HL-60 (cell line): ENCODE measurements at regions not wholly inside any gene's neighbourhood (a gene's known extent, or its start where the extent isn't known, plus 50 kb on each side); places are given as distances from the start of the nearest gene placed in this dataset.

Experiments used
- CTCF ChIP-seq: IDR thresholded peaks from one replicate; pipeline ENCODE4 v1.5.1; 2011; ENCODE audit warnings: low read length, control low read depth, inconsistent platforms; ENCODE audit not compliant: insufficient read depth
- GABPA ChIP-seq: IDR thresholded peaks from 2 replicates; pipeline ENCODE4 v1.6.1; 2012; ENCODE audit warnings: low read depth
- POLR2AphosphoS5 ChIP-seq: IDR thresholded peaks from 2 replicates; pipeline ENCODE4 v1.6.1; 2012; ENCODE audit warnings: low read depth
- REST ChIP-seq: IDR thresholded peaks from 2 replicates; pipeline ENCODE4 v1.6.1; 2012; ENCODE audit warnings: low read depth; ENCODE audit not compliant: insufficient replicate concordance
- SPI1 ChIP-seq: IDR thresholded peaks from 2 replicates; pipeline ENCODE4 v1.6.1; 2012; ENCODE audit warnings: low read depth, mild to moderate bottlenecking, borderline replicate concordance

- TF ChIP-seq POLR2AphosphoS5 (no peak), CTCF (no peak), SPI1 (no peak), REST (no peak), GABPA (no peak)
These were observed 831.5 kb downstream of the GALC start for GRCh38 chr14:87161502-87161901.
